Panc1 (cell line): ENCODE measurements at regions not wholly inside any gene's neighbourhood (a gene's known extent, or its start where the extent isn't known, plus 50 kb on each side); places are given as distances from the start of the nearest gene placed in this dataset.

ENCODE experiments used
- POLR2AphosphoS5 ChIP-seq: IDR thresholded peaks from 2 replicates; pipeline ENCODE4 v1.6.1; 2012; ENCODE audit warnings: mild to moderate bottlenecking, low read depth, low read length, moderate library complexity
- REST ChIP-seq, 2 experiments: IDR thresholded peaks; 2 replicates each; pipeline ENCODE4 v1.6.1; 2011 to 2012; ENCODE audit warnings: low read depth in 2 of 2, control low read depth in 1 of 2, low read length in 1 of 2, mild to moderate bottlenecking in 1 of 2, moderate library complexity in 1 of 2; ENCODE audit not compliant: insufficient read depth in 1 of 2
- SIN3A ChIP-seq: IDR thresholded peaks from 2 replicates; pipeline ENCODE4 v1.6.1; 2012; ENCODE audit warnings: low read depth, mild to moderate bottlenecking, low read length, moderate library complexity, borderline replicate concordance; ENCODE audit not compliant: insufficient read depth
- TCF7L2 ChIP-seq: IDR thresholded peaks from 2 replicates; pipeline ENCODE4 v1.6.1; 2011; ENCODE audit warnings: mild to moderate bottlenecking, low read depth, low read length, inconsistent platforms
- TF ChIP-seq, protein P1 (sequence below): fragments of 450-650 bp; IDR thresholded peaks from 2 replicates; pipeline ENCODE4 v1.5.1; 2017; ENCODE audit warnings: mild to moderate bottlenecking

DNA sequence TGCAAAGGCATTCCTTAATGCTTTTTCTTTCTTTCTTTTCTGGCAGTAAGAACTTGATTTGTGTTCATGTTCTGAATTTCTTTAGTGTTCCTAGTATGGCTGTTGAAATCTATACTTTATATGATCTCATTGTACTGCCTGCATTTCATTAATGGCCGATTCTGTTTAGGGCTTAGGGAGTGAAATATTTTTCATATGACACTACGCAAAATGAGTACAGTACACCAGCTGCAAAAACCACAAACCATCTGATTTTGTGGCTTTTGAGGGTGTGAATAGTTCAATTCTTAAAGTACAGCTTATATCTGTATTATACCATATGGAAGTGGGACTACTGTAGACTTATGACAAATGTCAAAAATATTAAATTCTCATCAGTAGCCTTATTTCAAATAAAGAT lies 69.1 kb upstream of the FOXP2 start:
- TF ChIP-seq POLR2AphosphoS5: no peak
- TF ChIP-seq REST (IDR thresholded peaks at IDR 0.05; ENCODE audit: insufficient read depth in 1 of 2, low read depth in 2 of 2, low read length in 1 of 2): no peak
- TF ChIP-seq, protein P1, sequence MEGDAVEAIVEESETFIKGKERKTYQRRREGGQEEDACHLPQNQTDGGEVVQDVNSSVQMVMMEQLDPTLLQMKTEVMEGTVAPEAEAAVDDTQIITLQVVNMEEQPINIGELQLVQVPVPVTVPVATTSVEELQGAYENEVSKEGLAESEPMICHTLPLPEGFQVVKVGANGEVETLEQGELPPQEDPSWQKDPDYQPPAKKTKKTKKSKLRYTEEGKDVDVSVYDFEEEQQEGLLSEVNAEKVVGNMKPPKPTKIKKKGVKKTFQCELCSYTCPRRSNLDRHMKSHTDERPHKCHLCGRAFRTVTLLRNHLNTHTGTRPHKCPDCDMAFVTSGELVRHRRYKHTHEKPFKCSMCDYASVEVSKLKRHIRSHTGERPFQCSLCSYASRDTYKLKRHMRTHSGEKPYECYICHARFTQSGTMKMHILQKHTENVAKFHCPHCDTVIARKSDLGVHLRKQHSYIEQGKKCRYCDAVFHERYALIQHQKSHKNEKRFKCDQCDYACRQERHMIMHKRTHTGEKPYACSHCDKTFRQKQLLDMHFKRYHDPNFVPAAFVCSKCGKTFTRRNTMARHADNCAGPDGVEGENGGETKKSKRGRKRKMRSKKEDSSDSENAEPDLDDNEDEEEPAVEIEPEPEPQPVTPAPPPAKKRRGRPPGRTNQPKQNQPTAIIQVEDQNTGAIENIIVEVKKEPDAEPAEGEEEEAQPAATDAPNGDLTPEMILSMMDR: no peak
- no peak for TF ChIP-seq TCF7L2
- TF ChIP-seq SIN3A: no peak
